Endothelial cell of umbilical vein (primary cell): ENCODE measurements at regions not wholly inside any gene's neighbourhood (a gene's known extent, or its start where the extent isn't known, plus 50 kb on each side); places are given as distances from the start of the nearest gene placed in this dataset.

Experiments
- BruUV-seq: library from RNA; stranded (reverse); fragments of 400-500 nt; replicated peaks from 2 replicates; lab custom pipeline; 2021; lab: Mats Ljungman, UMichigan
- CTCF ChIA-PET: fragments of 300-600, 350-600 bp; sonication (Branson Sonifier 250); formaldehyde crosslinking; loops from one replicate; lab custom pipeline; 2021; ENCODE audit warnings: antibody characterized with exemption, inconsistent platforms; lab: Charles Lee
- POLR2A ChIA-PET: fragments of 300-600, 350-600 bp; sonication (Branson Sonifier 250); formaldehyde crosslinking; loops from one replicate; lab custom pipeline; 2021; ENCODE audit warnings: antibody characterized with exemption, inconsistent platforms; lab: Charles Lee
- DNase-seq: peaks from one replicate; pipeline ENCODE4 v3.0.0-alpha.2; 2011; ENCODE audit warnings: low read depth, low spot score
- FAIRE-seq: peaks from 2 replicates; lab custom pipeline; 2011; peaks lifted over from hg19 to GRCh38; lab: Jason Lieb, UNC
- H2AFZ ChIP-seq: 2 replicates; pipeline ENCODE4 v1.6.0; 2012; ENCODE audit warnings: low read depth, low read length, control low read depth, inconsistent platforms
- H3K27ac ChIP-seq: 2 replicates; pipeline ENCODE4 v1.5.1; 2011; ENCODE audit warnings: low read depth, mild to moderate bottlenecking, control low read depth, low read length, moderate library complexity; ENCODE audit not compliant: insufficient read depth
- H3K27me3 ChIP-seq, 2 experiments: 2 replicates each; pipeline versions ENCODE4 v1.6.0 to v1.6.1; 2011; ENCODE audit warnings: low read length in 2 of 2, mixed read lengths in 1 of 2; ENCODE audit not compliant: control insufficient read depth in 2 of 2, insufficient read depth in 2 of 2
- H3K36me3 ChIP-seq, 2 experiments: 2 replicates in 1 of 2; 3 replicates in 1 of 2; pipeline ENCODE4 v1.5.1; 2011; ENCODE audit warnings: low read length in 2 of 2, mild to moderate bottlenecking in 1 of 2, moderate library complexity in 1 of 2; ENCODE audit not compliant: control insufficient read depth in 2 of 2, insufficient read depth in 2 of 2; ENCODE audit errors: extremely low read depth in 1 of 2
- H3K4me1 ChIP-seq: 3 replicates; pipeline ENCODE4 v1.5.1; 2011; ENCODE audit warnings: mild to moderate bottlenecking, low read length; ENCODE audit not compliant: control insufficient read depth, insufficient read depth; ENCODE audit errors: extremely low read depth
- H3K4me2 ChIP-seq: 2 replicates; pipeline ENCODE4 v1.6.1; 2011; ENCODE audit warnings: low read length, control low read depth, mixed read lengths; ENCODE audit not compliant: insufficient read depth
- H3K4me3 ChIP-seq, 3 experiments: fragments of 200-600 bp in 1 of 3; sonication (generic), shearing (Covaris generic) in 1 of 3; replicated peaks in 1 of 3; 2 replicates each; pipeline ENCODE4 v1.5.1; 2011 to 2016; ENCODE audit warnings: control low read depth in 3 of 3, low read length in 3 of 3, mild to moderate bottlenecking in 2 of 3, inconsistent platforms in 1 of 3, low read depth in 1 of 3, moderate library complexity in 1 of 3; ENCODE audit not compliant: insufficient read depth in 1 of 3
- H3K79me2 ChIP-seq: 2 replicates; pipeline ENCODE4 v1.6.0; 2012; ENCODE audit warnings: low read length, inconsistent platforms; ENCODE audit not compliant: control insufficient read depth, insufficient read depth
- H3K9ac ChIP-seq: replicated peaks from 2 replicates; pipeline ENCODE3; 2011; ENCODE audit warnings: low read length, control low read depth; ENCODE audit not compliant: insufficient read depth; ENCODE audit errors: extremely low read depth
- H3K9me1 ChIP-seq: replicated peaks from 3 replicates; pipeline ENCODE4 v1.6.0; 2011; ENCODE audit warnings: mild to moderate bottlenecking, low read length; ENCODE audit not compliant: control insufficient read depth, insufficient read depth; ENCODE audit errors: extremely low read depth
- H3K9me3 ChIP-seq: replicated peaks from 2 replicates; pipeline ENCODE4 v1.5.1; 2012; ENCODE audit warnings: low read length, inconsistent platforms; ENCODE audit not compliant: control insufficient read depth, insufficient read depth
- H4K20me1 ChIP-seq: replicated peaks from 2 replicates; pipeline ENCODE3; 2011; ENCODE audit warnings: mild to moderate bottlenecking, low read length; ENCODE audit not compliant: control insufficient read depth, insufficient read depth; ENCODE audit errors: extremely low read depth
- EZH2 ChIP-seq: IDR thresholded peaks from 2 replicates; pipeline ENCODE4 v1.6.1; 2012; ENCODE audit warnings: borderline replicate concordance, low read depth, mild to moderate bottlenecking, moderate library complexity, low read length, inconsistent platforms; ENCODE audit not compliant: severe bottlenecking
- FOS ChIP-seq: IDR thresholded peaks from 2 replicates; pipeline ENCODE4 v1.6.1; 2011; ENCODE audit warnings: mild to moderate bottlenecking, low read length, moderate library complexity, borderline replicate concordance; ENCODE audit not compliant: insufficient read depth
- GATA2 ChIP-seq: IDR thresholded peaks from 2 replicates; pipeline ENCODE4 v1.7.0; 2011; ENCODE audit warnings: low read depth, mild to moderate bottlenecking, moderate library complexity, mixed read lengths, low read length; ENCODE audit not compliant: insufficient read length, insufficient read depth
- MYC ChIP-seq: IDR thresholded peaks from one replicate; pipeline ENCODE4 v1.6.1; 2011; ENCODE audit warnings: mild to moderate bottlenecking, low read depth, low read length
- POLR2AphosphoS5 ChIP-seq: IDR thresholded peaks from 2 replicates; pipeline ENCODE4 v1.6.1; 2012; ENCODE audit warnings: low read depth, mild to moderate bottlenecking, control low read depth, low read length, moderate library complexity; ENCODE audit not compliant: insufficient read depth
- dilution Hi-C: fragments of 300-500 bp; cut with MboI; formaldehyde crosslinking; loops from one replicate; pipeline ENCODE4 v1.15.0; 2019; ENCODE audit warnings: low sequenced_read_pairs; ENCODE audit not compliant: extremely low pct_ligation_motif_present
- intact Hi-C: fragments of 100-400 bp; cut with micrococcal nuclease; formaldehyde crosslinking; loops from one replicate; pipeline ENCODE4 v1.10.0; 2022

- no peaks in the 10 kb centered on the region for H3K9me1 ChIP-seq
- H3K27ac ChIP-seq: no peak overlapping the region
- no peaks in the 10 kb centered on the region for H3K4me1 ChIP-seq
- H3K9ac ChIP-seq: no peak overlapping the region
- no peak overlapping the region for H2AFZ ChIP-seq
- CTCF ChIA-PET: no interaction called here
- dilution Hi-C loops: no loop called here
- no peaks in the 10 kb centered on the region for H3K27me3 ChIP-seq
- no peaks in the 10 kb centered on the region for H4K20me1 ChIP-seq
- no peaks in the 10 kb centered on the region for H3K9me3 ChIP-seq
- no peak overlapping the region for H3K4me2 ChIP-seq
- no peak for DNase-seq
- BruUV-seq: no TSS peak
- no peak overlapping the region for H3K4me3 ChIP-seq
- FAIRE-seq: no peak
- intact Hi-C loops: no loop called here
- no peaks in the 10 kb centered on the region for H3K79me2 ChIP-seq
- H3K36me3 ChIP-seq: no peaks in the 10 kb centered on the region
- no peak for TF ChIP-seq MYC
- TF ChIP-seq GATA2: no peak
- no peak for TF ChIP-seq FOS
- POLR2A ChIA-PET: no interaction called here
These were observed 652.1 kb downstream of the CBLN4 start for GRCh38 chr20:55353206-55353605.

GRCh38 chr20:55348223-55348622 lies 657.1 kb downstream of the CBLN4 start:
- no peaks in the 10 kb centered on the region for H3K9me1 ChIP-seq
- dilution Hi-C loops (no loop called here), intact Hi-C loops (no loop called here)

More at GRCh38 chr20:55348223-55348622, 657.1 kb downstream of the CBLN4 start:
- H3K79me2 ChIP-seq: no peaks in the 10 kb centered on the region
- no peaks in the 10 kb centered on the region for H3K36me3 ChIP-seq
- ChIA-PET POLR2A (no interaction called here), CTCF (no interaction called here)
- H3K27ac ChIP-seq: no peak overlapping the region
- no peak overlapping the region for H2AFZ ChIP-seq
- DNase-seq (no peak), FAIRE-seq (no peak)
- no peaks in the 10 kb centered on the region for H3K27me3 ChIP-seq
- H3K4me2 ChIP-seq: no peak overlapping the region
- H3K9ac ChIP-seq: no peak overlapping the region
- no peaks in the 10 kb centered on the region for H3K4me1 ChIP-seq
- H4K20me1 ChIP-seq: no peaks in the 10 kb centered on the region
- TF ChIP-seq POLR2AphosphoS5 (no peak), EZH2 (no peak)
- BruUV-seq: no TSS peak
- no peak overlapping the region for H3K4me3 ChIP-seq
- peaks cover 5% of the 10 kb centered on the region for H3K9me3 ChIP-seq
